Neural cell (in vitro differentiated cells): ENCODE measurements at regions not wholly inside any gene's neighbourhood (a gene's known extent, or its start where the extent isn't known, plus 50 kb on each side); places are given as distances from the start of the nearest gene placed in this dataset.

ENCODE experiments used
- H2AFZ ChIP-seq: fragments of 200-600, 300-800 bp; sonication (generic), shearing (Covaris generic); 2 replicates; pipeline ENCODE4 v1.6.0; 2014; ENCODE audit warnings: low read depth, mild to moderate bottlenecking, antibody characterized with exemption, low read length, moderate library complexity
- H3F3A ChIP-seq: fragments of 200-600 bp; shearing (Covaris generic); 2 replicates; pipeline ENCODE4 v1.6.1; 2016; ENCODE audit warnings: mild to moderate bottlenecking, moderate library complexity, mixed read lengths, antibody characterized with exemption, low read length; ENCODE audit not compliant: insufficient read depth, poor library complexity, severe bottlenecking
- H3K27ac ChIP-seq: fragments of 200-600, 300-800 bp; sonication (generic), shearing (Covaris generic); 2 replicates; pipeline ENCODE4 v1.5.1; 2014; ENCODE audit warnings: mild to moderate bottlenecking, low read length, moderate library complexity
- H3K27me3 ChIP-seq: fragments of 300-800, 200-600 bp; sonication (generic), shearing (Covaris generic); 2 replicates; pipeline ENCODE4 v1.6.0; 2014; ENCODE audit warnings: mild to moderate bottlenecking, low read depth, low read length, moderate library complexity; ENCODE audit not compliant: insufficient read depth
- H3K36me3 ChIP-seq: fragments of 300-800, 200-600 bp; sonication (generic), shearing (Covaris generic); 2 replicates; pipeline ENCODE4 v1.5.1; 2014; ENCODE audit warnings: mild to moderate bottlenecking, antibody characterized with exemption, low read length, moderate library complexity; ENCODE audit not compliant: insufficient read depth
- H3K4me2 ChIP-seq: fragments of 300-800, 200-600 bp; sonication (generic), shearing (Covaris generic); 2 replicates; pipeline ENCODE4 v1.6.0; 2014; ENCODE audit warnings: mild to moderate bottlenecking, low read length
- H3K4me3 ChIP-seq: fragments of 300-800, 200-600 bp; sonication (generic), shearing (Covaris generic); 2 replicates; pipeline ENCODE4 v1.5.1; 2014; ENCODE audit warnings: mild to moderate bottlenecking, low read length, moderate library complexity
- H3K79me2 ChIP-seq: fragments of 200-600 bp; shearing (Covaris generic); replicated peaks from 2 replicates; pipeline ENCODE4 v1.6.0; 2014; ENCODE audit warnings: mild to moderate bottlenecking, low read length, moderate library complexity; ENCODE audit not compliant: insufficient read depth
- H3K9ac ChIP-seq: fragments of 300-800, 200-600 bp; sonication (generic), shearing (Covaris generic); 2 replicates; pipeline ENCODE4 v1.6.1; 2016; ENCODE audit warnings: mild to moderate bottlenecking, low read length, mixed read lengths
- H3K9me2 ChIP-seq: fragments of 200-600 bp; shearing (Covaris generic); 2 replicates; pipeline ENCODE4 v1.6.1; 2016; ENCODE audit warnings: mild to moderate bottlenecking, low read length, mixed read lengths; ENCODE audit not compliant: insufficient read depth
- H3K9me3 ChIP-seq: fragments of 200-600, 300-800 bp; sonication (generic), shearing (Covaris generic); 2 replicates; pipeline ENCODE4 v1.6.1; 2016; ENCODE audit warnings: mild to moderate bottlenecking, mixed run types, low read length, moderate library complexity, mixed read lengths
- H4K20me1 ChIP-seq: fragments of 200-600 bp; shearing (Covaris generic); 2 replicates; pipeline ENCODE4 v1.6.1; 2016; ENCODE audit warnings: mild to moderate bottlenecking, mixed run types; ENCODE audit not compliant: insufficient read depth
- CTCF ChIP-seq: fragments of 450-650 bp; IDR thresholded peaks from 2 replicates; pipeline ENCODE4 v1.5.1; 2014; ENCODE audit warnings: antibody characterized with exemption, mild to moderate bottlenecking, moderate library complexity; ENCODE audit not compliant: poor library complexity, severe bottlenecking
- EP300 ChIP-seq: fragments of 450-650 bp; conservative IDR thresholded peaks from 2 replicates; pipeline ENCODE4 v1.6.1; 2014; ENCODE audit warnings: antibody characterized with exemption, mild to moderate bottlenecking, moderate library complexity; ENCODE audit not compliant: poor library complexity, severe bottlenecking
- EZH2 ChIP-seq: fragments of 200-600, 300-800 bp; shearing (Covaris generic), sonication (generic); IDR thresholded peaks from 2 replicates; pipeline ENCODE4 v1.6.1; 2014; ENCODE audit warnings: antibody characterized with exemption, low read length, borderline replicate concordance, mild to moderate bottlenecking; ENCODE audit not compliant: insufficient read depth, poor library complexity, severe bottlenecking
- MXI1 ChIP-seq: fragments of 450-650 bp; conservative IDR thresholded peaks from 2 replicates; pipeline ENCODE4 v1.6.1; 2014; ENCODE audit warnings: antibody characterized with exemption, mild to moderate bottlenecking; ENCODE audit not compliant: poor library complexity, severe bottlenecking
- POLR2AphosphoS5 ChIP-seq: IDR thresholded peaks from 2 replicates; pipeline ENCODE4 v1.6.1; 2012
- RAD21 ChIP-seq: fragments of 450-650 bp; conservative IDR thresholded peaks from 2 replicates; pipeline ENCODE4 v1.6.1; 2014; ENCODE audit warnings: antibody characterized with exemption, mild to moderate bottlenecking, moderate library complexity
- REST ChIP-seq: IDR thresholded peaks from 2 replicates; pipeline ENCODE4 v1.6.1; 2012; ENCODE audit warnings: borderline replicate concordance
- SMC3 ChIP-seq: fragments of 450-650 bp; conservative IDR thresholded peaks from 2 replicates; pipeline ENCODE4 v1.6.1; 2014; ENCODE audit warnings: antibody characterized with exemption, mild to moderate bottlenecking, moderate library complexity; ENCODE audit not compliant: poor library complexity
- TAF1 ChIP-seq: IDR thresholded peaks from 2 replicates; pipeline ENCODE4 v1.6.1; 2012; ENCODE audit warnings: low read depth

- no peaks in the 10 kb centered on the region for H3K36me3 ChIP-seq
- H3K27me3 ChIP-seq: no peaks in the 10 kb centered on the region
- H4K20me1 ChIP-seq: no peaks in the 10 kb centered on the region
- H3K79me2 ChIP-seq: no peaks in the 10 kb centered on the region
- H3F3A ChIP-seq: no peaks in the 10 kb centered on the region
- H3K9me2 ChIP-seq: no peaks in the 10 kb centered on the region
- no peak overlapping the region for H3K4me3 ChIP-seq
- no peak overlapping the region for H3K9ac ChIP-seq
- TF ChIP-seq EZH2: no peak
- TF ChIP-seq REST: no peak
- TF ChIP-seq RAD21: no peak
- TF ChIP-seq POLR2AphosphoS5: no peak
- no peak for TF ChIP-seq EP300
- no peak for TF ChIP-seq CTCF
- no peak for TF ChIP-seq SMC3
- no peak for TF ChIP-seq TAF1
- no peak for TF ChIP-seq MXI1
- H2AFZ ChIP-seq: no peak overlapping the region
- no peak overlapping the region for H3K4me2 ChIP-seq
- no peaks in the 10 kb centered on the region for H3K9me3 ChIP-seq
- H3K27ac ChIP-seq: no peak overlapping the region
These were observed 104.7 kb upstream of the CRHR1 start for GRCh38 chr17:45679426-45679825.

- Histone ChIP-seq H3F3A (no peaks in the 10 kb centered on the region), H3K9me2 (no peaks in the 10 kb centered on the region), H3K9ac (no peak overlapping the region), H3K27me3 (no peaks in the 10 kb centered on the region), H2AFZ (no peak overlapping the region), H3K27ac (no peak overlapping the region), H4K20me1 (no peaks in the 10 kb centered on the region), H3K79me2 (no peaks in the 10 kb centered on the region), H3K36me3 (no peaks in the 10 kb centered on the region), H3K4me2 (no peak overlapping the region), H3K4me3 (no peak overlapping the region), H3K9me3 (no peaks in the 10 kb centered on the region)
- TF ChIP-seq EZH2: no peak
These were observed 103.8 kb upstream of the CRHR1 start for GRCh38 chr17:45680360-45680759.

- Histone ChIP-seq H3K36me3 (no peaks in the 10 kb centered on the region), H3K9me2 (no peaks in the 10 kb centered on the region), H3K79me2 (no peaks in the 10 kb centered on the region), H3K9me3 (no peaks in the 10 kb centered on the region), H3K27ac (no peak overlapping the region), H3K9ac (no peak overlapping the region), H3F3A (no peaks in the 10 kb centered on the region), H2AFZ (no peak overlapping the region), H3K4me2 (no peak overlapping the region), H3K27me3 (no peaks in the 10 kb centered on the region), H4K20me1 (no peaks in the 10 kb centered on the region), H3K4me3 (no peak overlapping the region)
- TF ChIP-seq MXI1 (no peak), CTCF (no peak), SMC3 (no peak), POLR2AphosphoS5 (no peak), EZH2 (no peak)
These were observed 102.4 kb upstream of the CRHR1 start for GRCh38 chr17:45681706-45682105.
